OCI-LY7 (cell line): ENCODE measurements at regions not wholly inside any gene's neighbourhood (a gene's known extent, or its start where the extent isn't known, plus 50 kb on each side); places are given as distances from the start of the nearest gene placed in this dataset.

ENCODE experiments used
- EZH2phosphoT487 ChIP-seq: fragments of 200-600 bp; sonication (generic); IDR thresholded peaks from 2 replicates; pipeline ENCODE4 v1.6.1; 2018; ENCODE audit warnings: low read depth, borderline replicate concordance, mild to moderate bottlenecking, mixed run types, antibody characterized with exemption, low read length, moderate library complexity, mixed read lengths
- TF ChIP-seq, protein P1 (sequence below): fragments of 200-600 bp; sonication (generic); conservative IDR thresholded peaks from 2 replicates; pipeline ENCODE4 v1.5.1; 2014; ENCODE audit warnings: mild to moderate bottlenecking, antibody characterized with exemption, low read length, moderate library complexity, mixed read lengths

DNA sequence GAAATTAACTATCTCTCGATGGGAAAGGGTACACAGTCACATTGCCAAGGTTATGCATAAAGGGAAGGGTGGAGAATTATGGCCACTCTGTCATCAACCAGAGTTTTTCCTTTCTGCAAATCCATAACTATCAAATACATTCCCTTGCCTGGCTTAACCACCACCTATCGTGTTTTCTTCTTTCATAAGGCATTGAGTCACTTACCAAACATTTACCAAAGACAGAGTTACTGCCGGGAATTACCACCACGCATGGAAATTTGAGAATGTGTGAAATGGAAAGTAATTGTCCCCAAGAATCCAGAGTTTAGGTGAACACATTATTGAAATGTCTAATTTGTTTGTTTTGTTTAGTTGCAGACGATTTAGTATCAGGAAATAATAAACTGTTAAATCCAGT, 134.3 kb upstream of the LRRN1 start:
- TF ChIP-seq, protein P1, sequence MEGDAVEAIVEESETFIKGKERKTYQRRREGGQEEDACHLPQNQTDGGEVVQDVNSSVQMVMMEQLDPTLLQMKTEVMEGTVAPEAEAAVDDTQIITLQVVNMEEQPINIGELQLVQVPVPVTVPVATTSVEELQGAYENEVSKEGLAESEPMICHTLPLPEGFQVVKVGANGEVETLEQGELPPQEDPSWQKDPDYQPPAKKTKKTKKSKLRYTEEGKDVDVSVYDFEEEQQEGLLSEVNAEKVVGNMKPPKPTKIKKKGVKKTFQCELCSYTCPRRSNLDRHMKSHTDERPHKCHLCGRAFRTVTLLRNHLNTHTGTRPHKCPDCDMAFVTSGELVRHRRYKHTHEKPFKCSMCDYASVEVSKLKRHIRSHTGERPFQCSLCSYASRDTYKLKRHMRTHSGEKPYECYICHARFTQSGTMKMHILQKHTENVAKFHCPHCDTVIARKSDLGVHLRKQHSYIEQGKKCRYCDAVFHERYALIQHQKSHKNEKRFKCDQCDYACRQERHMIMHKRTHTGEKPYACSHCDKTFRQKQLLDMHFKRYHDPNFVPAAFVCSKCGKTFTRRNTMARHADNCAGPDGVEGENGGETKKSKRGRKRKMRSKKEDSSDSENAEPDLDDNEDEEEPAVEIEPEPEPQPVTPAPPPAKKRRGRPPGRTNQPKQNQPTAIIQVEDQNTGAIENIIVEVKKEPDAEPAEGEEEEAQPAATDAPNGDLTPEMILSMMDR: no peak
- no peak for TF ChIP-seq EZH2phosphoT487
